Choroid plexus epithelial cell (primary cell): ENCODE measurements at regions not wholly inside any gene's neighbourhood (a gene's known extent, or its start where the extent isn't known, plus 50 kb on each side); places are given as distances from the start of the nearest gene placed in this dataset.

ENCODE experiments used
- DNase-seq: peaks from one replicate; pipeline ENCODE4 v3.0.0-alpha.2; 2010; ENCODE audit warnings: low read depth
- H3K4me3 ChIP-seq: 2 replicates; pipeline ENCODE4 v1.5.1; 2011; ENCODE audit warnings: low read depth, mild to moderate bottlenecking, control low read depth, low read length, moderate library complexity
- CTCF ChIP-seq: conservative IDR thresholded peaks from 2 replicates; pipeline ENCODE4 v1.5.1; 2011; ENCODE audit warnings: low read depth, mild to moderate bottlenecking, control low read depth, inconsistent platforms, low read length, moderate library complexity

- DNase-seq = no peak
- TF ChIP-seq CTCF = no peak
- H3K4me3 ChIP-seq = no peak overlapping the region
These were observed 328.5 kb upstream of the AMELY start for GRCh38 chrY:7240101-7240500.

DNA sequence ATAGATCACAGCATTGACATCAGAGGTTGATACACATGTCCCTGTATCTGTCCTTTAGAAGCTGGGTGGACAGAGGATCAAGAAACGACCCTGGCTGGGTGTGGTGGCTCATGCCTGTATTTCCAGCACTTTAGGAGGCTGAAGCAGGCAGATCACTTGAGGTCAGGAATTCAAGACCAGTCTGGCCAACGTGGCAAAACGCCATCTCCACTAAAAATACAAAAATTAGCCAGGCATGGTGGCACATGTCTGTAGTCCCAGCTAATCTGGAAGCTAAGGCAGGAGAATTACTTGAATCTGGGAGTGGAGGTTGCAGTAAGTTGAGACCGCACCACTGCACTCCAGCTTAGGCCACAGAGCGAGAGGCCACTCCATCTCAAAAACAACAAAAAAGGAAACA is 300.4 kb upstream of the AMELY start:
- DNase-seq = no peak
- no peak overlapping the region for H3K4me3 ChIP-seq
- TF ChIP-seq CTCF = no peak

DNA sequence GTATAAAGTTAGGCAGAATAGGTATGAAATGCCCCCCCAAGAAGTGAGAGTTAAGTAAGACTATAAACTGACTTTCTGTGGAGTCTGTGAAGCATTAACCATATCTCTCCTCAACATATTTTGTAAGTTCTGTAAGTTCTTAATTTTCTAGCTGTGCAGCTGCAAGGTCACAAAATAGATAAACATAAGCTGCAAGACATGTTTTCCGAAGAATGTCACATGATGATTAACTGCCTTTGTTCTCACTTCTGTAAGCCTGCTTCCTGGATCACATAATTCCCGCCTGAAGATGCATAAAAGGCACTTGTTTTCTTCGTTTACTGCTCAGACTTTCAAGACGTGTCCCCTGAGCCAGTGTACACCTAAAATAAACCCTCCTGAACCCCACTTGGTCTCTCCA is 292.9 kb upstream of the AMELY start:
- TF ChIP-seq CTCF = no peak
- H3K4me3 ChIP-seq = no peak overlapping the region
- DNase-seq = no peak

GRCh38 chrY:7182591-7182990 is 271.0 kb upstream of the AMELY start:
- DNase-seq = no peak
- TF ChIP-seq CTCF = no peak
- H3K4me3 ChIP-seq = no peak overlapping the region

GRCh38 chrY:7177631-7178030 is 266.1 kb upstream of the AMELY start:
- H3K4me3 ChIP-seq = no peak overlapping the region
- no peak for TF ChIP-seq CTCF
- no peak for DNase-seq

DNA sequence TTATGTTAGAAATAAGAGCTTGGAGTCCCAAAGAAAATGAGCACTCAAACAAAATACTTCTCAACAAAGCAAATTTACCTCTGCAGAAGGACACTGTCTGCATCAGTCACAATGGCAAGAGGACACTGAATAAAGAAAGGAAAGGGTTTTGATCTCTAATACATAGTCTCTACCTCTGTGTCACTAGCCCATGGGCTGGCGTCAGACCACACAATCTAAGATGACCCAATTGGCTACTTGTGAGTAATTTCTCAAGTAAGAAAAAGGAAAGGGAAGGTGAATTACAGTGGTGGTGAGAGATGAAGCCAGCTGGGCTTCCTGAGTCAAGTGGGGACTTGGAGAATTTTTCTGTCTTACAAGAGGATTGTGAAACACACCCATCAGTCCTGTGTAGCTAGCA is 257.9 kb upstream of the AMELY start:
- TF ChIP-seq CTCF = no peak
- DNase-seq = no peak
- no peak overlapping the region for H3K4me3 ChIP-seq

- DNase-seq = no peak
- H3K4me3 ChIP-seq = no peak overlapping the region
- no peak for TF ChIP-seq CTCF
These were observed 229.9 kb upstream of the AMELY start for GRCh38 chrY:7141477-7141876.
